ENCODE measurements at regions not wholly inside any gene's neighbourhood (a gene's known extent, or its start where the extent isn't known, plus 50 kb on each side); places are given as distances from the start of the nearest gene placed in this dataset.
"Not testable (repeated sequence)": the region's sequence is repeated elsewhere in the genome, so short reads cannot be mapped to it uniquely, and the experiment has no call there.

- not testable (repeated sequence) for DNase-seq (ENCODE audit: low read depth in 3 of 3)
Measured at GRCh38 chr15:20267051-20267730, 274.4 kb downstream of the GOLGA6L6 start.

GRCh38 chr15:20265710-20266109 is 275.9 kb downstream of the GOLGA6L6 start:
- DNase-seq (ENCODE audit: low read depth in 3 of 3), result not testable (repeated sequence)

GRCh38 chr15:20261321-20262280 is 280.0 kb downstream of the GOLGA6L6 start:
- DNase-seq (ENCODE audit: low read depth in 3 of 3), result not testable (repeated sequence)

- DNase-seq (ENCODE audit: low read depth in 3 of 3), result not testable (repeated sequence)
Measured at GRCh38 chr15:20260650-20261049, 280.9 kb downstream of the GOLGA6L6 start.

GRCh38 chr15:20259559-20260190 is 281.9 kb downstream of the GOLGA6L6 start:
- not testable (repeated sequence) for DNase-seq (ENCODE audit: low read depth in 3 of 3)

- not testable (repeated sequence) for DNase-seq (ENCODE audit: low read depth in 3 of 3)
Measured at GRCh38 chr15:20256394-20256793, 285.2 kb downstream of the GOLGA6L6 start.

GRCh38 chr15:20255641-20256040 is 286.0 kb downstream of the GOLGA6L6 start:
- not testable (repeated sequence) for DNase-seq (ENCODE audit: low read depth in 3 of 3)

- DNase-seq (ENCODE audit: low read depth in 3 of 3), result not testable (repeated sequence)
Measured at GRCh38 chr15:20253047-20253615, 288.5 kb downstream of the GOLGA6L6 start.

- not testable (repeated sequence) for DNase-seq (ENCODE audit: low read depth in 3 of 3)
Measured at GRCh38 chr15:20252040-20252439, 289.6 kb downstream of the GOLGA6L6 start.

GRCh38 chr15:20251214-20252005 is 290.2 kb downstream of the GOLGA6L6 start:
- DNase-seq (ENCODE audit: low read depth in 3 of 3), result not testable (repeated sequence)

- DNase-seq (ENCODE audit: low read depth in 3 of 3), result not testable (repeated sequence)
Measured at GRCh38 chr15:20250206-20250605, 291.4 kb downstream of the GOLGA6L6 start.

GRCh38 chr15:20249677-20249970 is 292.0 kb downstream of the GOLGA6L6 start:
- DNase-seq (ENCODE audit: low read depth in 3 of 3), result not testable (repeated sequence)

- not testable (repeated sequence) for DNase-seq (ENCODE audit: low read depth in 3 of 3)
Measured at GRCh38 chr15:20248434-20248833, 293.2 kb downstream of the GOLGA6L6 start.

- DNase-seq (ENCODE audit: low read depth in 3 of 3), result not testable (repeated sequence)
Measured at GRCh38 chr15:20247137-20247536, 294.5 kb downstream of the GOLGA6L6 start.

GRCh38 chr15:20246624-20247023 is 295.0 kb downstream of the GOLGA6L6 start:
- DNase-seq (ENCODE audit: low read depth in 3 of 3), result not testable (repeated sequence)

- not testable (repeated sequence) for DNase-seq (ENCODE audit: low read depth in 3 of 3)
Measured at GRCh38 chr15:20245856-20246255, 295.7 kb downstream of the GOLGA6L6 start.

- not testable (repeated sequence) for DNase-seq (ENCODE audit: low read depth in 3 of 3)
Measured at GRCh38 chr15:20244792-20245191, 296.8 kb downstream of the GOLGA6L6 start.

- not testable (repeated sequence) for DNase-seq (ENCODE audit: low read depth in 3 of 3)
Measured at GRCh38 chr15:20243486-20244240, 297.9 kb downstream of the GOLGA6L6 start.

GRCh38 chr15:20240366-20240917 is 301.2 kb downstream of the GOLGA6L6 start:
- DNase-seq (ENCODE audit: low read depth in 3 of 3), result not testable (repeated sequence)

GRCh38 chr15:20239186-20239585 is 302.4 kb downstream of the GOLGA6L6 start:
- DNase-seq (ENCODE audit: low read depth in 3 of 3), result not testable (repeated sequence)
